B cell (primary cell): ENCODE measurements at regions not wholly inside any gene's neighbourhood (a gene's known extent, or its start where the extent isn't known, plus 50 kb on each side); places are given as distances from the start of the nearest gene placed in this dataset.

Experiments used
- CTCF ChIP-seq: fragments of 200-600 bp; IDR thresholded peaks from one replicate; pipeline ENCODE4 v1.8.0; 2022; ENCODE audit warnings: antibody characterized with exemption, mild to moderate bottlenecking
- EZH2 ChIP-seq: IDR thresholded peaks from 2 replicates; pipeline ENCODE4 v1.6.1; 2012; ENCODE audit warnings: borderline replicate concordance, low read depth, mild to moderate bottlenecking, moderate library complexity, low read length; ENCODE audit not compliant: insufficient read depth, poor library complexity, severe bottlenecking

GRCh38 chr11:15737320-15737719, 619.0 kb downstream of the SOX6 start:
- no peak for TF ChIP-seq CTCF
- no peak for TF ChIP-seq EZH2
